SHP77 treated with DMSO at 0.1 percent for 48 hours (cell line): ENCODE measurements at regions not wholly inside any gene's neighbourhood (a gene's known extent, or its start where the extent isn't known, plus 50 kb on each side); places are given as distances from the start of the nearest gene placed in this dataset.
"Not testable (repeated sequence)": the region's sequence is repeated elsewhere in the genome, so short reads cannot be mapped to it uniquely, and the experiment has no call there.

Experiments used
- DNase-seq: peaks from one replicate; lab custom pipeline; 2025; lab: John Stamatoyannopoulos, UW

- no peak for DNase-seq
These were observed 209.7 kb downstream of the OTUD1 start for GRCh38 chr10:23648618-23649017.

GRCh38 chr10:23656735-23657134 is 217.9 kb downstream of the OTUD1 start:
- no peak for DNase-seq

GRCh38 chr10:23657677-23658076 is 218.8 kb downstream of the OTUD1 start:
- no peak for DNase-seq

GRCh38 chr10:23671866-23672265 is 233.0 kb downstream of the OTUD1 start:
- DNase-seq = not testable (repeated sequence)

GRCh38 chr10:23675585-23675984 is 236.7 kb downstream of the OTUD1 start:
- no peak for DNase-seq

- no peak for DNase-seq
These were observed 237.4 kb downstream of the OTUD1 start for GRCh38 chr10:23676296-23676695.

GRCh38 chr10:23686722-23687121 is 247.8 kb downstream of the OTUD1 start:
- DNase-seq = no peak

GRCh38 chr10:23692736-23693135 is 253.9 kb downstream of the OTUD1 start:
- no peak for DNase-seq

GRCh38 chr10:23693501-23693901 is 254.6 kb downstream of the OTUD1 start:
- DNase-seq = no peak

- DNase-seq = no peak
These were observed 255.1 kb downstream of the OTUD1 start for GRCh38 chr10:23693925-23694324.

GRCh38 chr10:23694446-23694920 is 255.6 kb downstream of the OTUD1 start:
- no peak for DNase-seq

GRCh38 chr10:23694921-23695824 is 256.3 kb downstream of the OTUD1 start:
- DNase-seq = no peak

GRCh38 chr10:23695825-23696420 is 257.0 kb downstream of the OTUD1 start:
- DNase-seq = no peak

GRCh38 chr10:23696476-23696875 is 257.6 kb downstream of the OTUD1 start:
- no peak for DNase-seq

GRCh38 chr10:23702977-23703414 is 264.1 kb downstream of the OTUD1 start:
- DNase-seq = peak; percentile 33

- DNase-seq = no peak
These were observed 276.5 kb downstream of the OTUD1 start for GRCh38 chr10:23715363-23715762.

GRCh38 chr10:23717913-23718312 is 279.0 kb downstream of the OTUD1 start:
- DNase-seq = no peak

- DNase-seq = no peak
These were observed 280.1 kb downstream of the OTUD1 start for GRCh38 chr10:23718946-23719345.

- DNase-seq = no peak
These were observed 284.9 kb downstream of the OTUD1 start for GRCh38 chr10:23723796-23724195.

- no peak for DNase-seq
These were observed 286.7 kb downstream of the OTUD1 start for GRCh38 chr10:23725548-23725947.

- no peak for DNase-seq
These were observed 303.5 kb downstream of the OTUD1 start for GRCh38 chr10:23742368-23742767.

- DNase-seq = no peak
These were observed 303.9 kb downstream of the OTUD1 start for GRCh38 chr10:23742807-23743206.

- DNase-seq = no peak
These were observed 315.3 kb downstream of the OTUD1 start for GRCh38 chr10:23754179-23754578.
